Loucy (cell line): ENCODE measurements at regions not wholly inside any gene's neighbourhood (a gene's known extent, or its start where the extent isn't known, plus 50 kb on each side); places are given as distances from the start of the nearest gene placed in this dataset.

ENCODE experiments used
- H2AFZ ChIP-seq: fragments of 200-600 bp; sonication (generic); 2 replicates; pipeline ENCODE4 v1.6.0; 2016; ENCODE audit warnings: antibody characterized with exemption, mild to moderate bottlenecking, low read length, moderate library complexity
- H3F3A ChIP-seq: fragments of 200-600 bp; 2 replicates; pipeline ENCODE4 v1.6.0; 2016; ENCODE audit warnings: antibody characterized with exemption, low read depth, mild to moderate bottlenecking
- H3K27me3 ChIP-seq: fragments of 200-600 bp; sonication (generic); 2 replicates; pipeline ENCODE4 v1.6.1; 2014; ENCODE audit warnings: low read length, mild to moderate bottlenecking; ENCODE audit not compliant: insufficient read depth, poor library complexity, severe bottlenecking
- H3K36me3 ChIP-seq: fragments of 200-600 bp; sonication (generic); 2 replicates; pipeline ENCODE4 v1.6.1; 2016; ENCODE audit warnings: low read length; ENCODE audit not compliant: insufficient read depth
- H3K4me1 ChIP-seq: fragments of 200-600 bp; sonication (generic); 2 replicates; pipeline ENCODE4 v1.5.1; 2014; ENCODE audit warnings: low read length, mild to moderate bottlenecking; ENCODE audit not compliant: insufficient read depth, poor library complexity, severe bottlenecking
- H3K4me2 ChIP-seq: fragments of 200-600 bp; sonication (generic); 2 replicates; pipeline ENCODE4 v1.6.0; 2014; ENCODE audit warnings: antibody characterized with exemption, low read length, low read depth, mild to moderate bottlenecking; ENCODE audit not compliant: poor library complexity, severe bottlenecking
- H3K4me3 ChIP-seq: fragments of 200-600 bp; sonication (generic); 2 replicates; pipeline ENCODE4 v1.5.1; 2014; ENCODE audit warnings: low read length, mild to moderate bottlenecking, mixed read lengths; ENCODE audit not compliant: poor library complexity, severe bottlenecking
- H3K79me2 ChIP-seq: fragments of 200-600 bp; sonication (generic); 2 replicates; pipeline ENCODE4 v1.6.1; 2014; ENCODE audit warnings: low read length; ENCODE audit not compliant: insufficient read depth
- H3K9ac ChIP-seq: fragments of 200-600 bp; sonication (generic); 2 replicates; pipeline ENCODE4 v1.6.0; 2014; ENCODE audit warnings: mild to moderate bottlenecking, low read depth, low read length, moderate library complexity; ENCODE audit not compliant: poor library complexity, severe bottlenecking
- H3K9me2 ChIP-seq: fragments of 200-600 bp; sonication (generic); replicated peaks from 2 replicates; pipeline ENCODE4 v1.6.1; 2016; ENCODE audit warnings: low read depth, low read length, mixed read lengths
- H3K9me3 ChIP-seq: fragments of 200-600 bp; sonication (generic); 2 replicates; pipeline ENCODE4 v1.6.1; 2014; ENCODE audit warnings: mild to moderate bottlenecking, antibody characterized with exemption, low read length, low read depth; ENCODE audit not compliant: insufficient read depth
- H4K20me1 ChIP-seq: fragments of 200-600 bp; sonication (generic); 2 replicates; pipeline ENCODE4 v1.6.0; 2014; ENCODE audit warnings: antibody characterized with exemption, low read length, mild to moderate bottlenecking; ENCODE audit not compliant: insufficient read depth, poor library complexity, severe bottlenecking
- EZH2phosphoT487 ChIP-seq: fragments of 200-600 bp; IDR thresholded peaks from 2 replicates; pipeline ENCODE4 v1.6.1; 2018; ENCODE audit warnings: antibody characterized with exemption, mild to moderate bottlenecking, moderate library complexity, borderline replicate concordance
- TF ChIP-seq, protein P1 (sequence below): fragments of 200-600 bp; sonication (generic); conservative IDR thresholded peaks from 2 replicates; pipeline ENCODE4 v1.5.1; 2014; ENCODE audit warnings: mild to moderate bottlenecking, antibody characterized with exemption, low read length

DNA sequence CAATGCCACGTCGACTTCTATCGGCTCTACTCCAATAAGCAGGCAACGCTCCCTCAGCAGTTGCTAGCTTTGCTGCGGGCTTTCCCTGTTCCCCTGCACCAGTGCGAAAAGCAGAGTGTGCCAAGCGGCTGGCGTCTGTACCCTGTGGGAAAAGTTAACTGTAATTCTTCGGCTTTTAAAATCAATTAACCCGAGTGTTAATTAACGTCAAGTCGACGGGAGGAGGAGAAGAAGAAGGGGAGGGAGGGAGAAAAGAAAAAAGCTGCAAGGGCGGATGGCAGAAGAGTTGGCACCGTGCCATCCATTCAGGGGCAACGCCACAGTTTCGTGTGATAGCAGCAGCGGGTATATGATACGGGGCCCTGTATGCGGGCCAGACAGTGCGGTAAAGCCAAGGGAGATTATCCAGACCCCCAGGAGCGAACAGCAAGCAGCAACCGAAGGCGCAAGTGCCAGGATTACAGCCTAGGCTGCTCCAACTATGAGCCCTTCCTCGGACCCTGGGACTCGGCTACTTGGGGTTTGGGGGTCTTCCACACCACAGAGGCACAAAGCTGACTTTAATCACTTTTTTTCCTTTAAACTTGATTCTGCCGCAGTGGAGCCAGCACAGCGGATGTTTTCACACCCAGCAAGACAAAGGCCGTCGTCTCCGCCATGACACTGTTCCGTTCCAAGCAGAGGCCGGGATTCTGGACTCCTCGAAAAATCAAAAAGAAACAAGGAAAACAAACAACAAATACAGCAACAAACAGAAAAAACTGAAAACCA lies 253.8 kb upstream of the PMFBP1 start:
- H3K4me1 ChIP-seq = no peaks in the 10 kb centered on the region
- H4K20me1 ChIP-seq = no peaks in the 10 kb centered on the region
- no peaks in the 10 kb centered on the region for H3K9me3 ChIP-seq
- TF ChIP-seq EZH2phosphoT487 = no peak
- TF ChIP-seq, protein P1, sequence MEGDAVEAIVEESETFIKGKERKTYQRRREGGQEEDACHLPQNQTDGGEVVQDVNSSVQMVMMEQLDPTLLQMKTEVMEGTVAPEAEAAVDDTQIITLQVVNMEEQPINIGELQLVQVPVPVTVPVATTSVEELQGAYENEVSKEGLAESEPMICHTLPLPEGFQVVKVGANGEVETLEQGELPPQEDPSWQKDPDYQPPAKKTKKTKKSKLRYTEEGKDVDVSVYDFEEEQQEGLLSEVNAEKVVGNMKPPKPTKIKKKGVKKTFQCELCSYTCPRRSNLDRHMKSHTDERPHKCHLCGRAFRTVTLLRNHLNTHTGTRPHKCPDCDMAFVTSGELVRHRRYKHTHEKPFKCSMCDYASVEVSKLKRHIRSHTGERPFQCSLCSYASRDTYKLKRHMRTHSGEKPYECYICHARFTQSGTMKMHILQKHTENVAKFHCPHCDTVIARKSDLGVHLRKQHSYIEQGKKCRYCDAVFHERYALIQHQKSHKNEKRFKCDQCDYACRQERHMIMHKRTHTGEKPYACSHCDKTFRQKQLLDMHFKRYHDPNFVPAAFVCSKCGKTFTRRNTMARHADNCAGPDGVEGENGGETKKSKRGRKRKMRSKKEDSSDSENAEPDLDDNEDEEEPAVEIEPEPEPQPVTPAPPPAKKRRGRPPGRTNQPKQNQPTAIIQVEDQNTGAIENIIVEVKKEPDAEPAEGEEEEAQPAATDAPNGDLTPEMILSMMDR = no peak
- no peak overlapping the region for H3K4me2 ChIP-seq
- H3K9ac ChIP-seq = no peak overlapping the region
- no peak overlapping the region for H2AFZ ChIP-seq
- H3F3A ChIP-seq = no peaks in the 10 kb centered on the region
- H3K36me3 ChIP-seq = no peaks in the 10 kb centered on the region; the same call in 1 of the 2 replicates
- H3K27me3 ChIP-seq = no peaks in the 10 kb centered on the region
- no peaks in the 10 kb centered on the region for H3K9me2 ChIP-seq
- H3K4me3 ChIP-seq = no peak overlapping the region
- H3K79me2 ChIP-seq = no peaks in the 10 kb centered on the region

DNA sequence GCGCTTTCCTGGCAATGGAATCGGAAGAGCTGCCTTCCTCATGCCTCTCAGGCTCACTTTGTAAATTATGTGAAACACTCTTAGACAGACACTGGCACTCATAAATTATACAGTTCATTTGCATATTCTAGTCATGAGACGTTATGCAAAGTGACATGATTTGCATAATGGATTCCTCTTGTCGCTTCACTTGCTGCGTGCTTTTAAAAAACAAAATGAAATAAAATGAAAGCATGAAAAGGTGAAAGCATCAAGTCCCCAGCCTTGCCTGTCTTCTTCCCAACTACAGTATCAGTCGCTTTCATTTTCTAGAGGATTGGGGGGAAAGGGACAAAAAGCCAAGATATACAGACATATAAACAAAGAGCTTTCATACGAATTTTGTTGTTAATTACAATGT lies 252.8 kb upstream of the PMFBP1 start:
- no peak overlapping the region for H3K9ac ChIP-seq
- H3K4me3 ChIP-seq = no peak overlapping the region
- H4K20me1 ChIP-seq = no peaks in the 10 kb centered on the region
- TF ChIP-seq EZH2phosphoT487 = no peak
- TF ChIP-seq, protein P1 = no peak
- H3K4me1 ChIP-seq = no peaks in the 10 kb centered on the region
- no peaks in the 10 kb centered on the region for H3K9me2 ChIP-seq
- no peaks in the 10 kb centered on the region for H3K79me2 ChIP-seq
- H3F3A ChIP-seq = no peaks in the 10 kb centered on the region
- H3K36me3 ChIP-seq = no peaks in the 10 kb centered on the region; the same call in 1 of the 2 replicates
- H2AFZ ChIP-seq = no peak overlapping the region
- no peaks in the 10 kb centered on the region for H3K27me3 ChIP-seq
- H3K4me2 ChIP-seq = no peak overlapping the region
- no peaks in the 10 kb centered on the region for H3K9me3 ChIP-seq

DNA sequence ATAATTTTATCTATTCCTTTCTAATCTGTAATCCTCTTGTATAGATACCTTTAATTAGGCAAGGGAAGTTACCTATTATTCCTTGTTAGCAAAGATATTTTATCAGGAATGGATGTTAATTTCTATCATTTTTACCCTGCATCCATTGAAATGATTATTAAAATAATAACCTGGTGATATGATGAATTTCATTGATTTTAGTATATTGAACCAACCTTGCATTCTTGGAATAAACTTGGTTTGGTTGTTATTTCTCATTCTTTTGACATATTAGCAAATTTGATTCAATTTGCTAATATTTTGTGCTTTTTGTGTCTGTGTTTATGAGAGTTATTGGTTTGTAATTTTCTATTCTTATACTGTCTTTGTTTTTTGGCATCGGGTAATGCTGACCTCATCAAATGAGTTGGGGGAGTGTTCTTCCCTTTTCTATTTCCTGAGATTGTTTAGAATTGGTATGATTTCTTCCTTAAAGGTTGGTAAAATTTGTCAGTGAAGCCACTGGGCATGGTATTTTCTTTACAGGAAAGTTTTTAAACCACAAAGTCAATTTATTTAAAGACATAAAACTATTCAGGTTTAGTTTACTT lies 250.4 kb upstream of the PMFBP1 start:
- H3F3A ChIP-seq = no peaks in the 10 kb centered on the region
- H3K4me2 ChIP-seq = no peak overlapping the region
- H4K20me1 ChIP-seq = no peaks in the 10 kb centered on the region
- no peaks in the 10 kb centered on the region; the same call in 1 of the 2 replicates for H3K36me3 ChIP-seq
- H3K9ac ChIP-seq = no peak overlapping the region
- no peaks in the 10 kb centered on the region for H3K9me2 ChIP-seq
- H2AFZ ChIP-seq = no peak overlapping the region
- TF ChIP-seq EZH2phosphoT487 = no peak
- TF ChIP-seq, protein P1 = no peak
- H3K4me3 ChIP-seq = no peak overlapping the region
- no peaks in the 10 kb centered on the region for H3K79me2 ChIP-seq
- no peaks in the 10 kb centered on the region for H3K27me3 ChIP-seq
- no peaks in the 10 kb centered on the region for H3K9me3 ChIP-seq
- no peaks in the 10 kb centered on the region for H3K4me1 ChIP-seq
